Stimulated activated naive CD4-positive, alpha-beta T cell (primary cell): ENCODE measurements at regions not wholly inside any gene's neighbourhood (a gene's known extent, or its start where the extent isn't known, plus 50 kb on each side); places are given as distances from the start of the nearest gene placed in this dataset.
"Not testable (repeated sequence)": the region's sequence is repeated elsewhere in the genome, so short reads cannot be mapped to it uniquely, and the experiment has no call there.

Experiments used
- DNase-seq, 6 experiments: peaks; one replicate each; lab custom pipeline; 2025; lab: John Stamatoyannopoulos, UW

DNA sequence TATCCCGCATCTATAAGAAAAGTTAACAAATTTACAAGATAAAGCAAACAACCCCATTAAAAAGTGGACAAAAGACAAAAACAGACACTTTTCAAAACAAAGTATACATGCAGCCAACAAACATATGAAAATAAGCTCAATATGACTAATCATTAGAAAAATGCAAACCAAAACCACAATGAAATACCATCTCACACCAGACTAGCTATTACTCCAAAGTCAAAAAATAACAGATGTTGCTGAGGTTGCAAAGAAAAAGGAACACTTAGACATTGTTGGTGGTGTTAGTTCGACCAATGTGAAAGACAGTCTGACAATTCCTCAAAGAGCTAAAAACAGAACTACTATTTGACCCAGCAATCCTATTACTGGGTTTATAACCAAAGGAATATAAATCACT lies 968.6 kb upstream of the USP15 start:
- no peak for DNase-seq

DNA sequence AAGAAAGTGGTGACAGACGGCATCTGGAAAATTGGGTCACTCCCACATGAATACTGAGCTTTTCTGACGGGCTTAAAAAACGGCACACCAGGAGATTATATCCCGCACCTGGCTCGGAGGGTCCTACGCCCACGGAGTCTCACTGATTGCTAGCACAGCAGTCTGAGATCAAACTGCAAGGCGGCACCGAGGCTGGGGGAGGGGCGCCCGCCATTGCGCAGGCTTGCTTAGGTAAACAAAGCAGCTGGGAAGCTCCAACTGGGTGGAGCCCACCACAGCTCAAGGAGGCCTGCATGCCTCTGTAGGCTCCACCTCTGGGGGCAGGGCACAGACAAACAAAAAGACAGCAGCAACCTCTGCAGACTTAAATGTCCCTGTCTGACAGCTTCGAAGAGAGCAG lies 966.2 kb upstream of the USP15 start:
- not testable (repeated sequence) for DNase-seq

DNA sequence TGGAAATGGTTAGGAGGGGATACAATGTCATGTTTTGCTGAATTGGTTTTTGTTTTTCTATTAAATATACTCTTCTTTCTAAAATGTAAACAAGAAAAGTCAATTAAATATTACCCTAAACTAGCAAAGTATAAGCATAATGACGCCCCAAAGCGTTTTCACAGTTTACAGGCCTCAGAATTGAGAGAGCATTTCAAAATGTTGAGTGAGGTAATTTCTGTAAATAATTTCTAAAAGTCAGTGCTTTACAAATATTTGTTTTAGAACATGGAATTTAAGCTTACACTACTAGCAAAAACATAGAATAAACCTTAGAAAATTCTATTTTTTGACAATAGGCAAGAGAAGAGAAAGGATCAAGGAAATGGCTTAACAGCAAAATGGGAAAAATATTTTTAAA lies 958.4 kb upstream of the USP15 start:
- DNase-seq = no peak

DNA sequence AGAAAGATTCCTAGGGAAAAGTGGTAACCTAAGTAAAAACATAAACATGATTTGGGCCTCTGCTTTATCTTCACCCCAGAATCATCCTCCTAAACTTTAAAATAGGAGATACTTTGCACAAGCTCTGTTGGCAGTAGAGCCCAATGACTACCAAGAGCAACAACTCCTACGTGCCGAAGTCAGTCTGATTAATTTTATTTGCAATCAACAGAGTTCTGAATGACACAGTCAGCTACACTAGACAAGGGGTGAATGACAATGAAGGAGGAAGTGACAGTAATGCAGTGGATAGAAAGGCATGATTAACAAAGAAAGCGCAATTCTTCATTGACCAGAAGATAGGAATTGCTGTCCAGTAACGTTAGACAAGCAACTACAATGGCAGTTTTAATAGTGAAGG lies 957.9 kb upstream of the USP15 start:
- no peak for DNase-seq

DNA sequence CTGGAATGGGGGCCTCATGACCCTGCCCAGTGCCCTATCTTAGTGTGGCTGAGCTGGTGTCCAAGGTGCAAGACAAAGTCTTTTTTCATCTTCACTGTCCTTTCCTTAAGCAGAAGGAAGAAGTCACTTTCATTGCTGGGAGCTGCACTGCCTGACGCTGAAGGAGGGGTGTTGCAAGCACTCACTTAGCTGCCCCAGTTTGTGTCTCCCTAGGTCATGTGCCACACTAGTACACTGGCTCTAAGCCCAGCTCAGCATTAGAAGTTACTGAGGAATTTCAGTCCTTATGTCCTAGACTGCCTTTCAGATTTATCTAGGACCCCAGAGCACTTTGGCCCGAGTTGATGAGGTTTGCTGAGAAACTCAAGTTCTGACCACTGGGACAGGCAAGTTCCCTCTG lies 952.0 kb upstream of the USP15 start:
- no peak for DNase-seq

DNA sequence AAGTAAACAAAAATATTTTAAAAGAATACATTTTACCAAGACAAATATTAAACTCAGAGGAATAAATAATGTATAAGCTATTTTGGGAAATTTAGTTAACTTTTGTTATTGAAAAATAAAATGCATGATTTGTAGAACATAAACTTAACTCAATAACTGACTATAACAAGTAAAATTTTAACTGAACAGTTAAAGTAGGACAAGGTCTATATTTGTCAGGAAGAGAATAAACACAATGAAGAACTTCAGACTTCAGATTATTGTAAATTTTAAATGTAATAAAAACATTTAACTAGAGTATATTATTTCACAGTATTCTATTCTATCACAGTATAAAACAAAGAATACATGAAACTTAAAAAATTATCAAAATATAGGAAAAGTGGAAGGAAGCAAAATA lies 948.8 kb upstream of the USP15 start:
- no peak for DNase-seq

DNA sequence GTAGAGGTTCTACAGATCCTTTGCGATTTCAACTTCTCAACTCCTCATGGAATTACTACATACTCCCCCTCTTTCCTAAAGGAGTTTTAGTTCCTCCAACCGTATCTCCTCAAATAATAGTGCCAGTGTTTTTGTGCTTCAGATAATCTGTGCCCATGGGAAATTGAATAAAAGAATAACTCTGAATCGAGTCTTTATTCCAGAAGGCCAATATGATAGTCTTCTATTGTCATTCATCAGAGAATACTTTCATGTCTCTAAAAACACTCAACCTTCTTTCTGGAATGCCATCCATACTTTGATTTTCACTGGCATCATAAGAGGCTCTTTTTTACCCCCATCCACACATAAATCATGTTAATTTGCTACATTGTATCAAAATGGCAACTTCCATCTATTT lies 911.3 kb upstream of the USP15 start:
- DNase-seq = no peak

DNA sequence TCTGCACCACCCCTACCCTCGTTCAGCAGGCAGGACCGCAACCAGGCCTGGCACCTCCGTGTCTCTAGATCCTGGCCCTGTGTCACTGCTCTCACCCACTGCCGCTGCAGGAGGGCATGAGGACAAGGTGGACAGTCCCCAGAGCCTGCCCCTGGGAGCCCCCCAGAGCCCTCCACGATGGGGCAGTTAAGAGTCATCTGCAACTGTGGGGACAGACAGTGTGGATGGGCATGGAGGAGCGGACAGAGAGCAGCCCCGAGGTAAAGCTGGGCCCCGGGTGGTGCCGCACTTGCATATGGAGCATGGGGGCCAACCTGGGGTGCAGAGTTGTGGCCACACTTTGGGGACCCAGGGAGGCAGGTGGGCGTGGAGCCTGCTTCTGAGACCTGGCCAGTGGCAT lies 905.1 kb upstream of the USP15 start:
- DNase-seq = no peak

DNA sequence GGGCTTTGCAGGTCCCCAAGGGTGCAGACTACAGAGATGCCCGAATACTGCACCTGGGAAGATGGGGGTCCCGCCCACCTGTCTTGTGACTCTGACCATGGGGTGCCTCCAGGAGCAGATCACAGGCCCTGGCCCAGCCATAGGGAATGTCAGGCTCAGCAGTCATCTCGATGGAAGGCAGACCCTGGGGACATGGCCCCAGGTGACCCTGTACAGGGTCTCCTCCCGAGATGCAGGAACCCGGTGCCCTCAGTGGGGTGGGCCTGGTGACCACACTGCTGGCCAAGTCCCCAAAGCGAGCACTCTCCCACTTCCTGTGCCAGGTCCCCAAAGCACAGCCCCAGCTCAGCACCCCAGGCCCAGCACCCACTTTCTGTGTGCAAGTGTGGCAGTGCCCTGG lies 903.7 kb upstream of the USP15 start:
- no peak for DNase-seq

DNA sequence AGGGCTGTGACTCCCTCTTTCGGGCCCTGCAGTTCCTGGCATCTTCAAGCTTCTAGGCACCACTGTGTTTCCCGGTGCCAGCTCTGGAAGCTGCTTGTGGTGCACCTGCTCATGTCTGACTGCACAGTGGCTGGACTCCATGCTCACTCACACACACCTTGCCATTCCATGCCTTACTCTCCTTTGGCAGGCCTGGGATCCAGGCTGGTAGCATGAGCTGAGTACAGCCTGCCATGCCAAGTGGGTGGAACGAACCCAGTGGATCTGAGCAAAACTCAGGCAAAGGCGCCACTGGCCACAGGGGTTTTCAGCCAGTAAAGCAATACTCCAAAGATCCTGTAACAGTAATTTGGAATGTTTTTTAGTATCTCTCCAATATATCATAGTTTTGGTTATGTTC lies 902.7 kb upstream of the USP15 start:
- no peak for DNase-seq

DNA sequence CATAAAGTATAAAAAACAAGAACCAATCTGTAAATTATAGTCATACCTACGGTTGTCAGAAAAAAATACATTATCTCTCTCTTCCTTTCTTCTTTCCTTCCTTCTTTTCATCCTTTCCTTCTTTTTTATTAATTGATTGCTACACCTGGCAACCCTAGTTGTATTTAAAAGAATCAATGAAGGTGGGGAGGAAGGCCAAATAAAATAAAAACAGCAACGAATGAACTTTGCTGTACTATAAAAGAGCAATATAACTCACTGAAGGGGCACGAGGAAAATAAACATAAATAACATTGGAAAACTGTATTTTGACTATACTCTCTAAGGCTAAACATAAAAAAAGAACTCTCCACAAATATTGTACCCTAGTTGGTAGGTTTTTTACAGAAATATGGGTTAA lies 898.2 kb upstream of the USP15 start:
- no peak for DNase-seq

DNA sequence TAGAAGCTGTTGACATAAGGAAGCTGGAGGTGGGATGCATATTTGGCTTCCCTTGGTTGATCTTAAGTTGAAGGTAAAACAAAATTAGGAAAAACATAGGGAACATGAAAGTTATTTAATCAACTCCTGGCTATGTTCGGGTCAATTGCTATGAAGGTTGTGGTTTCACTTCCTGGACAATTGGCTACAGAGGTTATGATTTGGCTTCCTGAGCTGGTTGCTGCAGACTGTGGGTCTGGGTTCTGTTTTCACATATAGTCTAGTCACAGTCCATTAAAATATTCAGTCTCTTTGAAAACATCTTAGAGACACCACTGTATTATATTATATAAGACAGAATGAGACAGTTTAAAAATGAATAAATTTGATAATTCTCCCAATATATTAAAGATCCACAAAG lies 895.2 kb upstream of the USP15 start:
- DNase-seq = no peak

DNA sequence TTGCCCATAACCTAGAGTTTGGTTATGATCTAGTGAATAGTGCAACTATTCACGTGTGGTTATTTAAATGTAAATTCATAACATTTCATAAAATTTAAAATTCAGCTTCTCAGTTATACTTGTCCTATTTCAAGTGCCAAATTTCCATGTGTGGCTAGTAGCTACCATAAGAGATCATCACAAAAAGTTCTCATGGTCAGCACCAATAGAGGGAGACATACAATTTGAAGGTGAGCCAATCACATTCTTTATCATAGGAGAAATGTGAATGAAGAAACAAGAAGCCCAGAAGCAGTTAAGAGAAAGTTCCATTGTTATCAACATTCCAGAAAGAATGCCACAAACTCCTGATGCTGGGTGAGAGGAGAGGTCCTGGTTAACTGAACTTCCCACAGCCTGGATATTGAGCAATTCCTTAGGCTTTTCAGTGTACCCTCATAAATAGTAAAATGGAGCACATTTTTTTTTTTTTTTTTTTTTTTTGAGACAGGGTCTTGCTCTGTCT lies 892.9 kb upstream of the USP15 start:
- no peak for DNase-seq

DNA sequence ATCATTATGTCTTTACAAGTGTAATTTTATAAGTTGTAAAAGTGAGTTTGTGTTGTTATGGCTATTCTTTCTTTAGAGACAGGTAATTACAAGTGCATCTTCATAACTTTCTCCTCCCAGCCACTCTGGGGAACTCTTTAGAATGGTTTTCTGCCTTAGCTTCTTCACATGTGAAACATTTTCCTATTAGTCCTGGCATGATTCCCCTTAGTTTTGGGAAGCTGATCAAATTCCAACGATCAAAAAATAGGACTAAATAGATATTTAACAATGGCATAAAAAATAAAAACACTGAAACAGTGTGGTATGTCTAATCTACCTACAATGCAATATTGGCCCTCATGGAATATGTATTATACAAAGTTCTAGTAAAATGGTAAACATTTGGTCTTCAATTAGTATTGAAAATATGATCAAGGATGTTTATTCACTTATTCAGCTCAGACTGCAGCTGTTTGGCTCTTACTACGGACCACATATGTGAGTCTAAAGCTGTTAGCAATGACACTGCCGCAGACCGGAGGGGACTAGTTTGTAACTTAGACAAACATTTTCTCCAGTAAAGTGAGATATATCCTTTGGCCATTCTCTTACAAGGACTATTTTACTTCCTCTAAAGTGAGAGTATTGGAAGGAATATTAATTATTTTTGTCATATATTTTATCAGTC lies 890.8 kb upstream of the USP15 start:
- DNase-seq = no peak

DNA sequence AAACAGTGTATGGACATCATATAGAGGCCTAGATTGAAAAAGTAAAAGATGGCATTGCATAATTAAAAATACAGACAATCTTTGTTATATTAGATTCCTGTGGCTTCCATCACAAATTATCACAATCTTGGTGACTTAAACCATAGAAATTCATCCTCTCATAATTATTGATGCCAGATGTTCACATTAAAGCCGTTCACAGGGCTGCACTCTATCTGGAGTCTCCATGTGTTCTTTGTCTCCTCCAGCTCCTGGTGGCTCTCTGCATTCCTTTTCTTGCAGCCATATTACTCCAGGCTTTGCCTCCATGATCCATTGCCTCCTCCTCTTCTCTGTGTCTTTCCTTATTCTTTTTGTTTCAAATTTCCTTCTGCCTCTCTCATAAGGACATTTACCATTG lies 875.7 kb upstream of the USP15 start:
- no peak for DNase-seq

DNA sequence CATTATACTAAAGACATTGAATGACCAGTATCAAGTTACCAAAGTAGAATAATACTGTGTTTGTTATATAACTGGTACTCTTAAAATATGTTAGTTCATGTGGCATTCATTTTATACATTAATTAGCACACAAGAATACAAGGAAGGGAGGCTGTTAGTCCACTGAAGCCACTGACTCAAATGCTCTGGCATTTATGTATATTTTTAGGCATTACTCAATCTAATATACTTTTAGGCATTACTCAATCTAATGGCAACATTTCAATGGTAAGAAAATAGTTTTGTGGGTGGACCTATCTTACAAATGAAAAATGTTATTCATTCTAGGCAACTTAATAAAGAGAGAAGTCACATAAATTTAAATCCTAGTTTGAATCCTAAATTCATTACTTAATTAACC lies 874.4 kb upstream of the USP15 start:
- no peak for DNase-seq

DNA sequence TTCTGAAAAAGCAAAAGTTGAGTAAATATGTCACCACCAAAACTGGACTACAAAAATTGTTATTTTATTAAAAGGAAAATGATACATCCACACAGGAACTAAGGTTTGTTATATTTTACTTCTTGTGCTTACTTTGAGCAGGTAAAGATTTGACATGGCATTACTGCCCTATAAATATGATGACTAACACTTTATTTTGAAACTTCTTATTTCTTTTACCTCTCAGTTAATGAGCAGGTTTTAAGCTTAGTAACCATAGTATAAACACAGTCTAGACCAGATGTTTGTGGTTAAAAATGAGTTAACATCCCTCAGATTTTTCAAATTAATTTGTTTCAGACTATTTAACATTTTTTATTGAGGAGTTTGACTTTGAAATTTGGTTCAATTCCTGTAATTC lies 862.5 kb upstream of the USP15 start:
- DNase-seq = no peak

DNA sequence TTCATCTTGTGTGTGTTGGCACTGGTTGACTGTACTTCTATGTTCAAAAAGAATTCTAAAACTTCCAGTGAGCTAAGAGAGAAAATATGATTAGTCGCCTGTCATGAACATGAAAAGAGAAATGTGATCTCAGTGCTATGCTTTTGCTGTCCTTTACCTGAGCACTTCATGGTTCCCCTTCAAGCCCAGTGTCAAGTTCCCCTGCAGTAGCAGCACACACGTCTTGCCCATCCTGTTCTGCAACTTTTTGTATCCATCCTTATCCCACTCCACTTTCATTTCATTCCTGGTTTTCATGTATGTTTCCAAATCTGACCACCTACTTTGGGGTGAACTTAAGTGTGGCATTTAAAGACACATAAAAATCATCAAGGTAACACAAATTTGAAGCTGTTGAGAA lies 848.0 kb upstream of the USP15 start:
- no peak for DNase-seq

DNA sequence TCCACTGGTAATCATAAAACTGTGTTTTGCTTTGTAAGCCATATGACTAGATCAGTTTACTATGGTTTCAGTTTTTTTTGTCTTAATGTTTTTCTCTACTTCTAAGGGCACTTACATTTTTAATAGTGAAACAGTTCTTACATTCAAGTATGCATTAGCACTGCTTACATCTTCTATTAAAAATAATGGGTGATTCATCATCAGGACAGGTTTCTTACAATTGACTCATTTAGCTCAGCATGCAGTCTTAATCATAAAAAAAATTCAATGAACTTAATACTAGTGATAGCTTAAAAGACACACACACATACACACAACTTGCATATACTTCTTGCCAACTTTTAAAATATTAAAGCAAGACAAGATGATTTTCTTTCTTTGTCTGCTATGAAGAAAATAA lies 845.7 kb upstream of the USP15 start:
- no peak for DNase-seq

DNA sequence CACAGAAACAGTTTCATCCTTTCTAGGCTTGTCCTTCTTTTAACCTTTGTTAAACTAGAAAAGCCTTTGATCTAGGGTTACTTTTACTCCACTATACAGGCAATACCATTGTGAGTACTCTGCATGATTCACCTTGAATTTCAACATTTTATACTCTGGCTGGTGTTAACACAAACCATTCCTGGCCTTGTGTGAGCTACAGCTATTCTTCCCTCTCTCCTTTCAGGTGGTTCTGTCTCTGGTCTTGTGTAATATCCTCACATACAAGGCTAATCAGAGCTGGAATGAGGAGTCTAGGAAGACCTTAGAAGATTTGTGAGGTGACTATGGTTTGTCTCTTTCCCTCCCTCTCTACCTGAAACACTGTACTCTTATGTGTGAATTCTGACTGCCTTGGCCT lies 837.4 kb upstream of the USP15 start:
- no peak for DNase-seq

DNA sequence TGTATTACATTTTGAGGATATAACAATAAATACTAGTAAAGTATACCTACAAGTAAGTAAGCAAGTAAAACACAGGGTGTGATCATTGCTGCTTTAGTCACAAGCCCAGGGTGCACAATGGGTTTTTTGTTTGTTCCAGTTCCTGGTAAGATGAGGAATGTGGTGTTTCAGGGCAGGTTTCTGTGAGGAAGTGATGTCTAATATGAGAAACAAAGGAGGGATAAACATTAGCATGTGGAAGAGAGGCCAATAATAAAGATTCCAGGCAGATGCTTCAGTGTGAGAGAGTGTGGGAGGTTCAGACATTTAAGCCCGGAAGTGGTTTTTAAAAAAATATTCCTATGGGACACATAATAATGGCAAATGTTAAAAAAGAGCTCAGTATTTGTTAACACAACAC lies 808.1 kb upstream of the USP15 start:
- no peak for DNase-seq

DNA sequence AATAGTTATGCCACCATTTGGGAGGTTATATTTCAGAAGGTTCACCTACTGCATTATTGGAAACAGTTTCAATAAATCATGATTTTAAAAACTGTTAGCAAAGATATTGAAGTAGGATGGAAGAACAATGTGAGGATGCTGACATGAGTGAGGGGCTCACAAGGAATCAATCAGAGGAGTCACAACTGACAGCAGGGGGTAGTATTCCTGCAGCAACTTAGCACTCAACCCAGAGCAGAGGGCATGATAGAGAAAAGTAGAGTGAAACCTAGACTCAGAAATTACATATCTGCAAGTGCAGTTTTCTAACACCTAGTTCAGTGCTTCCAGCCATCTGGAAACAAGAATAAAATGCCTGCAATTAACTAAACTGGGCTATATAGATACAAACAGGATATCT lies 772.5 kb upstream of the USP15 start:
- DNase-seq = no peak

DNA sequence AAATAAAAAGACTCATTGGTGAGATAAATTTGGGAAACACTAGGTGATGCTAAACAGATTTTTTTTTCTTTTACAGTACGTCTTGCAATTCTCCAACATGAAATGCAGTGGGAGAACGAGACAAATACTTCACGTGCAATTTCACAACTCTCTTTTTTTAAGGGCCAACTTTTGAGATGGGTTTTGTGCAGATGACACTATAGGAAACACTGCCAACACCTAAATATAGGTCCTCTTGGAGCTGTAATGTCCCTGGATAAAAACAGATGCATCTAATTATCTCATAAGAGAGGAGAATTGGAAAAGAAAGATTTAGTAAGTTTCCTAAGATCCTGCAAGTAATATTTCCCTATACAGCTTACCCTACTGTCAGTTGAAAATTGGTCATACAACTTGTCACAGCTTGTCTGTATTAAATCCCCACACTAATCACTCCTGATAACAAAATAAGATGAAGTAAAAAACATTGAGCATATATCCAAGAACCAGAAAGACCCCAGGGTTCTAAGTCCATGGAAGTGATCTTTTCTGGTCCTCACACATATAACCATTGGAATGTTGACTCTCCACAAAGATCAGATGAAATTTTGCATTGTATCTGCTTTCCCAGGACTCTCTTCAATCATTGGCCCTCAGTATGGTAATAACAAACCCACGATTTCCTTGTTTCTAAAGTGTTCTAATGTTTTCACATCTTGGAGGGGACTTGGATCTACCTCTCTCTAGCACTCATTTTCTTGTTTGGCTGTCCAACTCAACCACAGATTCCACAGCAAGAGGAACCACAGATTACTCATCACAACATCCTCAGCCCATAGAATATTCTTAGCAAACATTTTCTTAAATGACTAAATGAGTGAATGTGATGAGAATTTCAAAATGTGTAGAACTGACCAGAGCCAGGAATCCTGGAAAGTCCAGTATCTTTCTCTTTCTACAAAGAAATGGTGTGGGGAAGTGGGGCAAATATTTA lies 769.4 kb upstream of the USP15 start:
- DNase-seq = no peak
